ENCODE measurements at regions not wholly inside any gene's neighbourhood (a gene's known extent, or its start where the extent isn't known, plus 50 kb on each side); places are given as distances from the start of the nearest gene placed in this dataset.

- Histone ChIP-seq H3F3A (ENCODE audit: insufficient read depth, low read length) (no peaks in the 10 kb centered on the region), H3K4me3 (ENCODE audit: low read length) (no peak overlapping the region), H3K27ac (ENCODE audit: low read length) (no peak overlapping the region), H3K4me2 (ENCODE audit: low read depth, low read length) (no peak overlapping the region), H3K9me2 (replicated peaks; ENCODE audit: insufficient read depth, low read length) (no peaks in the 10 kb centered on the region), H3K36me3 (replicated peaks; ENCODE audit: insufficient read depth, low read length) (no peaks in the 10 kb centered on the region), H2AFZ (ENCODE audit: low read length) (no peak overlapping the region), H3K9ac (ENCODE audit: low read length) (no peak overlapping the region), H3K9me3 (replicated peaks; ENCODE audit: insufficient read depth, low read length) (no peaks in the 10 kb centered on the region), H3K79me2 (ENCODE audit: low read length) (no peaks in the 10 kb centered on the region), H4K20me1 (ENCODE audit: insufficient read depth, low read length) (no peaks in the 10 kb centered on the region), H3K27me3 (replicated peaks; ENCODE audit: insufficient read depth, low read length) (no peaks in the 10 kb centered on the region), H3K4me1 (ENCODE audit: low read length) (no peaks in the 10 kb centered on the region)
- TF ChIP-seq CTCF (IDR thresholded peaks at IDR 0.05; ENCODE audit: low read length) (no peak), EZH2phosphoT487 (IDR thresholded peaks at IDR 0.05; ENCODE audit: low read length) (no peak), EZH2 (optimal IDR thresholded peaks at IDR 0.05; ENCODE audit: low read depth, low read length) (no peak)
- no peak for DNase-seq
These were observed 137.4 kb upstream of the ABCA1 start for GRCh38 chr9:105065098-105066088.

GRCh38 chr9:105066275-105066865 is 138.4 kb upstream of the ABCA1 start:
- H4K20me1 ChIP-seq (ENCODE audit: insufficient read depth, low read length) = no peaks in the 10 kb centered on the region
- H3K9me3 ChIP-seq (replicated peaks; ENCODE audit: insufficient read depth, low read length) = no peaks in the 10 kb centered on the region
- no peak for DNase-seq
- no peak for TF ChIP-seq EZH2phosphoT487 (IDR thresholded peaks at IDR 0.05; ENCODE audit: low read length)
- no peaks in the 10 kb centered on the region for H3K9me2 ChIP-seq (replicated peaks; ENCODE audit: insufficient read depth, low read length)
- no peaks in the 10 kb centered on the region for H3F3A ChIP-seq (ENCODE audit: insufficient read depth, low read length)
- H3K4me2 ChIP-seq (ENCODE audit: low read depth, low read length) = no peak overlapping the region
- no peaks in the 10 kb centered on the region for H3K27me3 ChIP-seq (replicated peaks; ENCODE audit: insufficient read depth, low read length)
- H3K4me3 ChIP-seq (ENCODE audit: low read length) = no peak overlapping the region
- H3K9ac ChIP-seq (ENCODE audit: low read length) = no peak overlapping the region
- H3K4me1 ChIP-seq (ENCODE audit: low read length) = no peaks in the 10 kb centered on the region
- H2AFZ ChIP-seq (ENCODE audit: low read length) = no peak overlapping the region
- H3K36me3 ChIP-seq (replicated peaks; ENCODE audit: insufficient read depth, low read length) = no peaks in the 10 kb centered on the region
- no peak overlapping the region for H3K27ac ChIP-seq (ENCODE audit: low read length)
- no peaks in the 10 kb centered on the region for H3K79me2 ChIP-seq (ENCODE audit: low read length)

- Histone ChIP-seq H3K27me3 (replicated peaks; ENCODE audit: insufficient read depth, low read length) (no peaks in the 10 kb centered on the region), H3F3A (ENCODE audit: insufficient read depth, low read length) (no peaks in the 10 kb centered on the region), H3K9me2 (replicated peaks; ENCODE audit: insufficient read depth, low read length) (no peaks in the 10 kb centered on the region), H3K27ac (ENCODE audit: low read length) (no peak overlapping the region), H3K4me2 (ENCODE audit: low read depth, low read length) (no peak overlapping the region), H3K36me3 (replicated peaks; ENCODE audit: insufficient read depth, low read length) (no peaks in the 10 kb centered on the region), H3K9me3 (replicated peaks; ENCODE audit: insufficient read depth, low read length) (no peaks in the 10 kb centered on the region), H2AFZ (ENCODE audit: low read length) (no peak overlapping the region), H3K9ac (ENCODE audit: low read length) (no peak overlapping the region), H3K79me2 (ENCODE audit: low read length) (no peaks in the 10 kb centered on the region), H3K4me3 (ENCODE audit: low read length) (no peak overlapping the region), H3K4me1 (ENCODE audit: low read length) (no peaks in the 10 kb centered on the region), H4K20me1 (ENCODE audit: insufficient read depth, low read length) (no peaks in the 10 kb centered on the region)
- TF ChIP-seq EZH2phosphoT487 (IDR thresholded peaks at IDR 0.05; ENCODE audit: low read length) = no peak
- DNase-seq = no peak
These were observed 140.1 kb upstream of the ABCA1 start for GRCh38 chr9:105067895-105068580.

GRCh38 chr9:105069285-105069684 is 141.3 kb upstream of the ABCA1 start:
- Histone ChIP-seq H3K4me3 (ENCODE audit: low read length) (no peak overlapping the region), H3K9me2 (replicated peaks; ENCODE audit: insufficient read depth, low read length) (no peaks in the 10 kb centered on the region), H2AFZ (ENCODE audit: low read length) (no peak overlapping the region), H3K36me3 (replicated peaks; ENCODE audit: insufficient read depth, low read length) (no peaks in the 10 kb centered on the region), H3F3A (ENCODE audit: insufficient read depth, low read length) (no peaks in the 10 kb centered on the region), H3K4me2 (ENCODE audit: low read depth, low read length) (no peak overlapping the region), H3K9me3 (replicated peaks; ENCODE audit: insufficient read depth, low read length) (no peaks in the 10 kb centered on the region), H3K4me1 (ENCODE audit: low read length) (no peaks in the 10 kb centered on the region), H3K9ac (ENCODE audit: low read length) (no peak overlapping the region), H3K27ac (ENCODE audit: low read length) (no peak overlapping the region), H3K27me3 (replicated peaks; ENCODE audit: insufficient read depth, low read length) (no peaks in the 10 kb centered on the region), H3K79me2 (ENCODE audit: low read length) (no peaks in the 10 kb centered on the region), H4K20me1 (ENCODE audit: insufficient read depth, low read length) (no peaks in the 10 kb centered on the region)
- DNase-seq = no peak
- TF ChIP-seq EZH2phosphoT487 (IDR thresholded peaks at IDR 0.05; ENCODE audit: low read length) (no peak), EZH2 (optimal IDR thresholded peaks at IDR 0.05; ENCODE audit: low read depth, low read length) (no peak), CTCF (IDR thresholded peaks at IDR 0.05; ENCODE audit: low read length) (no peak)
